ENCODE measurements at regions not wholly inside any gene's neighbourhood (a gene's known extent, or its start where the extent isn't known, plus 50 kb on each side); places are given as distances from the start of the nearest gene placed in this dataset.

- TF ChIP-seq CTCF (IDR thresholded peaks at IDR 0.05 in 4 of 5, conservative IDR thresholded peaks at IDR 0.05 in 1 of 5) (no peak), POLR2A (IDR thresholded peaks at IDR 0.05) (no peak)
Observed at GRCh38 chr4:30362436-30362835, 357.7 kb upstream of the PCDH7 start.
